NCI-H748 (cell line): ENCODE measurements at regions not wholly inside any gene's neighbourhood (a gene's known extent, or its start where the extent isn't known, plus 50 kb on each side); places are given as distances from the start of the nearest gene placed in this dataset.

Experiments
- DNase-seq: peaks from one replicate; lab custom pipeline; 2025; ENCODE audit not compliant: unreplicated experiment; lab: John Stamatoyannopoulos, UW

GRCh38 chr16:52056259-52056658 lies 490.7 kb downstream of the TOX3 start:
- DNase-seq: no peak

- DNase-seq: no peak
These were observed 491.6 kb downstream of the TOX3 start for GRCh38 chr16:52055381-52055780.

GRCh38 chr16:52054326-52054725 lies 492.6 kb downstream of the TOX3 start:
- DNase-seq: no peak

- DNase-seq: no peak
These were observed 494.1 kb downstream of the TOX3 start for GRCh38 chr16:52052818-52053217.

- DNase-seq: no peak
These were observed 495.4 kb downstream of the TOX3 start for GRCh38 chr16:52051414-52052172.

- no peak for DNase-seq
These were observed 496.5 kb downstream of the TOX3 start for GRCh38 chr16:52050418-52050817.

- no peak for DNase-seq
These were observed 511.5 kb downstream of the TOX3 start for GRCh38 chr16:52035436-52035835.

- DNase-seq: no peak
These were observed 512.1 kb downstream of the TOX3 start for GRCh38 chr16:52034830-52035229.

GRCh38 chr16:52033992-52034391 lies 513.0 kb downstream of the TOX3 start:
- DNase-seq: no peak

GRCh38 chr16:52022980-52023379 lies 524.0 kb downstream of the TOX3 start:
- no peak for DNase-seq

- DNase-seq: peak; percentile 19
These were observed 524.8 kb downstream of the TOX3 start for GRCh38 chr16:52022177-52022576.

- no peak for DNase-seq
These were observed 530.6 kb downstream of the TOX3 start for GRCh38 chr16:52016387-52016786.

- DNase-seq: no peak
These were observed 541.4 kb downstream of the TOX3 start for GRCh38 chr16:52005551-52005950.

- DNase-seq: no peak
These were observed 542.6 kb downstream of the TOX3 start for GRCh38 chr16:52004343-52004742.

GRCh38 chr16:52002026-52002425 lies 544.9 kb downstream of the TOX3 start:
- no peak for DNase-seq

- DNase-seq: no peak
These were observed 550.4 kb downstream of the TOX3 start for GRCh38 chr16:51996516-51996915.

- peak; percentile 97 for DNase-seq
These were observed 552.3 kb downstream of the TOX3 start for GRCh38 chr16:51994597-51994996.

- no peak for DNase-seq
These were observed 557.2 kb downstream of the TOX3 start for GRCh38 chr16:51989637-51990230.

GRCh38 chr16:51988977-51989376 lies 558.0 kb downstream of the TOX3 start:
- no peak for DNase-seq

GRCh38 chr16:51987519-51987918 lies 559.4 kb downstream of the TOX3 start:
- DNase-seq: no peak

- DNase-seq: no peak
These were observed 560.2 kb downstream of the TOX3 start for GRCh38 chr16:51986717-51987116.

GRCh38 chr16:51986301-51986700 lies 560.6 kb downstream of the TOX3 start:
- no peak for DNase-seq

- no peak for DNase-seq
These were observed 561.8 kb downstream of the TOX3 start for GRCh38 chr16:51985126-51985525.
